GM04503 (cell line): ENCODE measurements at regions not wholly inside any gene's neighbourhood (a gene's known extent, or its start where the extent isn't known, plus 50 kb on each side); places are given as distances from the start of the nearest gene placed in this dataset.
A peak's percentile ranks its signal among the peaks of the same experiment; 100 is the strongest.
"Not testable (repeated sequence)": the region's sequence is repeated elsewhere in the genome, so short reads cannot be mapped to it uniquely, and the experiment has no call there.

Experiments
- DNase-seq: peaks from one replicate; pipeline ENCODE4 v3.0.0-alpha.2; 2012; ENCODE audit warnings: low read depth

DNA sequence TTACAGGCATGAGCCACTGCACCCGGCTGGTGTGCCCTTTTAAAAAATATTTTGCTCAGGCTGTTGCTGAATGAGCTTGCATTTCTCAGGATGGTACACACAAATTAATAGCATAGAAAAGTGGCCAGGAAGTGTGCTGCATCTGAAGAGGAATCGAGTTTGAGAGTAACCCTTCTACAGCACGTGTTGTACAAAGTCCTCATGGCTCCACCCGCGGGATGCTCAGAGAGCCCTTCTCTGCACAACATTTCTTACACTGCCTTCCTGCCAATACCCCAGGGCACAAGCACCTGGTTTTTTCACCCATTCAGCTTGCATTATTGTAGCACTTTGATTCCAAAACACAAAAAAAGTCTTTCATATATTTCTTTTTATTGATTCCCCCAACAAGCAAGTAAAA is 90.1 kb upstream of the NEDD4L start:
- no peak for DNase-seq

DNA sequence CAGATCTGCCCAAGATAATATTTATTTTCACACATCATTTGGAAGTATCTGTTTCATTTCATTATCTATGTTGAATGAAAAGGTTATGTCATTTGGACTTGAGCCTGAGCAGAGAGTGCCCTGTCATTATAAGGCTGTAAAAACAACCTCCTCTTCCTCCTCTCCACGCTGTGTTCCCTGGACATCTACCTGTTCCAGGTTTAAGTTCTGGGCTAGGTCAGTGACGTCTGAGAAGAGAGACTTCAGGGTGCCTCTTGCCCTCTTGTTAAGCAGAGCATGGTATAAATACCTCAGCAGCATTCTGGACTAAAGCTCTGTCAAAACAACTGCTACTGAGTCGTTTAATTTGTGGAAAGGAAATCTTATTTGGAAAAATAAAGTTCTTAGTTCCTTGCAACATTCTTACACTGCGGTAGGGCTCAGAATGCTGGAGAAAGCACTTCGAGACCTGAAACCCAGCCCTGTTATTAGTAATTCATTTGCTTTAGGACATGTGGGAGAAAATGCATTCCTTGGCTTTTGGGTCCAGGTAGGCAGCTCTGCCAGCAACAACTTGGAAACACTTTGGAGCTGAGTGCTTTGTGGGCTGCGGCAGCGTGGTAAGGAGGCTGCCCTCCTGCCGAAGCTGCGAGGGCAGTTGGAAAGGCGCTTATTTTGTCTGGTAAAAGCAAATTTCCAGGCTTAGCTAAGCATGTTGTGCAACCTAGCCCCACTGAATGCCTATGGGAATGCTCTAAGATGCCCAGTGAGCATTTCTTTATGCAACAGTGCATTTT is 91.8 kb upstream of the NEDD4L start:
- no peak for DNase-seq

DNA sequence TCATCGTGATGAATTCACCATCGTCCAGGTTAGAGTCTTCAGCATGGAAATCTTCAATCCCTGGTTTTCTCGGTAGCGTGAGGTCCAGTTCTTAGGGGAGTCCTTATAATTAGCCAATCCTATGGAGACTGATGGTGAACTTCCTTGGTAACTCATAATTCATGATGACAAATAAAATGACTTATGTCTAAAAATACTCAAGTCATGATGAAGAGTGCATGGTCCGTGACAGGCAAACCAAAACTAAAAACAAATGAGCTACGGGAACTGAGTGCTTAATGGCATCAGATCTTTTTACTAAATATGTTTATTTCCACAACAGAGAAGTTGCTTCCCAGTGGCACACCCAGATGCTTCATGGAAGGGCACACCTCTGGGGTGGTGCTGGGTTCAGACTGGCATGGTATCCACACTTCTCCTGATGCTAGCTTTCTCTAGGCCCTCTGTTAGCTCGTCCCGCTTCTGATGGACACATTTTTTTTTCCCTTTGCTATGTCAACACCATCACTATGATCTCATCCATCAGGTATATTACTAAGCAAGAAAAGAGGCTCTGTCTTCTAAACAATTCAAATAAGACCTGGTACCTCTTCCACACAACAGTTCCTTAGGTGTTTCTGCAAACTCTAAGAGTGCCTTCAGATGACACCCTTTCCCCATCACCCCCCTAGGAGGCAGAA is 92.8 kb upstream of the NEDD4L start:
- DNase-seq: no peak

DNA sequence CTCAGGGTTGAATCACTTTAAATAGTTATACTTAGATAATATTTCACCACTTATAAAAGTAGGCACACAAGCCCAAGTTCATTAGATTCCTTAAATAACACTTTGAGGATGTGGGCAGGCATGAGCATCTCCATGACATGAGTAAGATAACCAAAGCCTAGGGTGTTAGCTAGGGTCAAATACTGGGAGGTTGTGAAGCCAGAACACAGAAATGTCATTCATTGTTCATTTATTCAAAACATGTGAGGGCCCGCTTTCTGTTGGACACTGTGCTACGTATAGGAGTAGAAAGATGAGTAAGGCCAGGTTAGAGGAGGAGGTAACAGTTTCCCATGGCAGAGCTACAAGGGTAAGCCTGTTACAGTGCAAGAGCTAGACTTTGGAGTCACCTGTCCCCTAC is 93.5 kb upstream of the NEDD4L start:
- no peak for DNase-seq

DNA sequence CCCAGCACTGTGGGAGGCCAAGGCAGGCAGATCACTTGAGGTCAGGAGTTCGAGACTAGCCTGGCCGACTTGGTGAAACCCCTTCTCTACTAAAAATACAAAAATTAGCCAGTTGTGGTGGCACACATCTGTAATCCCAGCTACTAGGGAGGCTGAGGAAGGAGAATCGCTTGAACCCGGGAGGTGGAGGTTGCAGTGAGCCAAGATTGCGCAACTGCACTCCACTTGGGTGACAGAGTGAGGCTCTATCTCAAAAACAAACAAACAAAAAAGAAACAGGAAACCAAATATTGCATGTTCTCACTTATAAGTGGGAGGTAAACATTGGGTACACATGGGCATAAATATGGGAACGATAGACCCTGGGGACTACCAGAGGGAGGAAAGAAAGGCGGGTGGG is 94.7 kb upstream of the NEDD4L start:
- DNase-seq: not testable (repeated sequence)

DNA sequence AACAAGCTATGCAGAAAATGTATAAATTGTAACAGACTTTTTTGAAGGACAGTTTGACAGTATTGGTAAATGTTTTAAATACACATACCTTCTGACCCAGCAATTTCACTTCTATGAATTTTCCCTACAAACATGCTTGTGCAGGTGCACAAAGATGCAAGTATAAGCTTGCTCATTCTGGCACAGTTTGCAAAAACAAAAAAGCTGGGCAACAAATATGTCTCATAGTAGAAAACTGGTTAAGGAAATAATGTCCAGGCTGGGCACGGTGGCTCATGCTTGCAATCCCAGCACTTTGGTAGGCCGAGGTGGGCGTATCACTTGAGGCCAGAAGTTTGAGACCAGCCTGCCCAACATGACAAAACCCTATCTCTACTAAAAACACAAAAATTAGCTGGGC is 96.9 kb upstream of the NEDD4L start:
- no peak for DNase-seq

DNA sequence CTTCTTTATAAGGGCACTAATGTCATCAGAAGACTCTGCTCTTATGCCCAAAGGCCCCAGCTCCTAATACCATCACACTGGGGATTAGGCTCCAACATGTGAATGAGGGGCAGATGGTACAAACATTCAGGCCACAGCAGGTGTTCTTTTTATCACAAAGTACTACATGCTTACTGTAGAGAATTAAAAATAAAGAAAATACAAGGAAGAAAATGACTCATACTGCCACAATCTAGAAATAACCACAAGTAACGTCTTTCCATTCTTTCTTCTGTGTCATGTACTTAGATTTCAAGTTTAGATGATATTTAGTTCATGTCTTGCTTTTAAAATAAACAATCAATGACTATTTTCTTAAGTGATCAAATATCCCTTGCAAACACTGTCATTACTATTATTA is 100.3 kb upstream of the NEDD4L start:
- no peak for DNase-seq

DNA sequence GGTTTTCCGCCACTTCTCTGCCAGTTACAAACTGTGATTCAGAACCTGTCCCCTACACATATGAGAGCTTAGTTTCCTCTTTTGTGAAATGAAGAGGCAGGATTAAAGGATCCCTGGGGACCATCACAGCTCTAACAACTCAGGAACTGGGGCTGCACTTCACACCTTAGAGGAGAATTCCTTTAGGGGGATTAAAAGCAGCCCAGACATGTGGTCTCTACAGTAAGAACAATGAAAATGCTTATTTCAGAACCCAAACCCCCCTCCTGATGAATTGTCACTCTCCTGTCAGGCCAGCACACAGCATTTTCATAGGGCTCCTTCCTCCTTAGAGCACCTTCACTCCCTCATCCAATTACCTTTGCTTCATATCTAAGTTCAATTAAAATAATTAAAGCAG is 101.5 kb upstream of the NEDD4L start:
- DNase-seq: no peak

DNA sequence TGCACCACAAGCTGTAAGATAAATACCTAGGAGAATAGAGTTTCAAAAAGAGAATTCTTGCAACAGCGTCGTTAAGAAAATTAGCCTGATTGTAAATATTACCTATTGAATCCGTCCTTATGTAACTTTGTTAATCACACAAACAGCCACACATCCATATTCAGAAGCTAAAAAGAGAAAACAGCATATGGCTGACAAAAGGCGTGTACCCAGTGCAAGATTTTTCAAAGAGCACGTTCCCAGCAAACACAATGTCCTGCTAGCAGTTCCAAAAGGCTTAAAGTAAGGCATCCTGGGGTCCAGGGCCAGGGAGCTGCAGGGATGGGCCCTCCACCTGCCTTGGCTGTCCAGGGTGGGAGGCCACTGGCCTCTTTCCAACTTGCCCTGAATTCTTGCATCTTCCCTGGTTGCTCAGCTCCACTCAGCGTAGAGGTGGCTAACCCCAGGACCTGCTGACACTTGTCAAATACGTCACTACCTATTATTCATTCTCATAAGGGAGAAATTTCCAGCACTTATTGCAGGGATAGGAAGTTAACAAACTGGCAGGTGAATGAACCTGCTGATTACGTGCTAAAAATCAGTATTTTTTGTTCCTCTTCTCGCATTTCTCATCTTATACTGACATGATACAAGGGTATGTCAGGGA is 102.1 kb upstream of the NEDD4L start:
- DNase-seq: no peak

DNA sequence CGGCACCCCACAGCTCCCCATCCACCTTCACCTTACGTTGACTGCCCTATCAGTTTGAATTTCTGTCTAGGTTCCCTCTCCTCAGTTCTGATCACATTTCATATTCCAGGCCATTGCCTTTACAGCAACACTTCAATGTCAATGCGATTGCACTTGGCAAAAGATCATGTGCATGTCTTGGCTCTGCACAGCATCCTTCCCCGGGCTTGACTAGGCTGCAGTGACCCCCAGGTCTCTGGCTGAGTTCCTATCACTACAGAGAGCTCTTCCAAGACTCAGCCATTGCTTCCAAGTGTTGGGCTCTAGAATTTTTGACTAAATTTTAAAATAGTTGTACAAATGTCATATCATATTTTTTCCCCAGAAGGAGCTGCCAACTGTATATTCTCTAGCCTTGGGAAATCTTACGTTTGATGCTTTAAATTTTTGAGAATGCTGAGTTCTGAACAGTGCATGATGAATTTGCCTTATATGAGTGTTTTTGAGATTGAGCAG is 103.8 kb upstream of the NEDD4L start:
- DNase-seq: no peak

DNA sequence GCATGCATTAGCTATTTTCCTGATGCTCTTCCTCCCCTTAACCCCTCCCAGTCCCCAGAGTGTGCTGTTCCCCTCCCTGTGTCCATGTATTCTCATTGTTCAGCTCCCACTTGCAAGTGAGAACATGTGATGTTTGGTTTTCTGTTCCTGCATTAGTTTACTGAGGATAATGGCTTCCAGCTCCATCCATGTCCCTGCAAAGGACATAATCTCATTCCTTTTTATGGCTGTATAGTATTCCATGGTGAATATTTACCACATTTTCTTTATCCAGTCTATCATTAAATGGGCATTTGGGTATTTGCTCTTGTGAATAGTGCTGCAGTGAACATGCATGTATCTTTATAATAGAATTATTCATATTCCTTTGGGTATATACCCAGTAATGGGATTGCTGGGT is 109.7 kb upstream of the NEDD4L start:
- not testable (repeated sequence) for DNase-seq

DNA sequence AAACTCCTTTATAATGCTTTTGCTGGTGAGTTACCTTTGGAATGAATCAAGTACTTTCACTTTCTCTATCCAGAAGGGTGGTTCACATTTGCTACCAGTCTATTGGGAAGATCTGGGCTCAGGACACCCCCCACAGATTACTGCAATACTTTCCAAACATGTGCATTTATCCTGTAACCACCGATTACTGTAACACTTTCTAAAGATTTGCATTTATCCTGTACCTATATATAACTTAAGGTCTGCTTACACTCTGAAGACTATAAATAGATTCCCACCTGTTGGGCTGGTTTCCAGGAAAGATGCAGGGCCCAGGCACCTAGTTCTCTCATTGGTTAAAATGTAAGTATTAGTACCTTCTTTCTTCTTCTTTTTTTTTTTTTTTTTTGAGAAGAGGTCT is 113.0 kb upstream of the NEDD4L start:
- no peak for DNase-seq

DNA sequence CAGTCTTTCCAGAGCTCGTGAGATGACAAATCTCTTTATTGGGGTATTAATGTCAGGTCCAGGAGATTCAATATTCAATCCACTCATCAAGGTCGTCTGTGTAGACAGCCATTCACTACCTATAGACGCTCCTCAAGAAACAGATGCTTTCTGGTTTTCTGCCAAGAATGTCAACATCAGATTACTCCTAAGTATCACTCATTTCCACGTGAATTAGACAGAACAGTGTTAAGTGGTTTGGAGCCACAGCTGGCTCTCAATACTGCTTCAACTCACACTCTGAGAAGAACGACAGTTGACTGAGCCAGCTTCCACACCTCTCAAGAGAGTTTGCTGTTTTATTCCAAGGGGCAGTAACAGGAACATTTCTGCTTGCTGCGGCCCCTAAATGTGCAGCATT is 113.5 kb upstream of the NEDD4L start:
- no peak for DNase-seq

DNA sequence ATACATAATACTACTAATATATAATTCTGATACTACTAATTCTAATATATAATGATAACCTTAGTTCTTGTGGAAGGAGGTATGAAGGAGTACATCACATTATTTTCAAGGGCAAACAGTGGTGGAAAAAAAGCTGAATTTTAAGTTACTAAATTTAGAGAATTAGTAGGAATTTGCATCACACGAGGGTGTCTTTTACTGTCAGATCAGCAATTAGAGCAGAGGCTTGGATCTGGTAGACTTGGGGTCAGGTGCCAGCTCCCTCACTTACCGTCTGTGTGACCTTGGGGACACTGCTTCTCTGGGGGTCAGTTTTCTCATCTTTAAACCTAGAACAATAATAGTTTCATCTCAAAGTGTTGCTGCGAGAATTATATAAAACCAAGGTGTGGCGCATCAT is 114.1 kb upstream of the NEDD4L start:
- no peak for DNase-seq

DNA sequence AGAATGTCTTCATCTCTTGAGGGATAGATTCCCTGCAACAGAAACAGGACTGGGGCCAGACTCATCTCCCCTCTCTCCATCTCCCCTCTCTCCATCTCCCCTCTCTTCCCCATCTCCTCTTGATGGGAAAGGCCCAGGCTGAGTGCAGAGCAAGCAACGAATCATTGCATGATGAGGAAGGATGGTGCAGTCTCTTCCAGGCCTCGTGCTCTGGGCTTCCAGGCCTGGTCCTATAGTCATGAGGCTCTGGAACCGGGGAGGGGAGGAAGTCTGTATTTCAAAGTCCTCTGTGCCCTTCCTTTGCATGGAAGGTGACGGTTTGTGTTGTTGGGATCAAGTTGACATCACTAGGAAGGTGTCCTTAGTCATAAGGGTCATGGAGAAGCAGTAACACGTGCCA is 115.6 kb upstream of the NEDD4L start:
- no peak for DNase-seq

DNA sequence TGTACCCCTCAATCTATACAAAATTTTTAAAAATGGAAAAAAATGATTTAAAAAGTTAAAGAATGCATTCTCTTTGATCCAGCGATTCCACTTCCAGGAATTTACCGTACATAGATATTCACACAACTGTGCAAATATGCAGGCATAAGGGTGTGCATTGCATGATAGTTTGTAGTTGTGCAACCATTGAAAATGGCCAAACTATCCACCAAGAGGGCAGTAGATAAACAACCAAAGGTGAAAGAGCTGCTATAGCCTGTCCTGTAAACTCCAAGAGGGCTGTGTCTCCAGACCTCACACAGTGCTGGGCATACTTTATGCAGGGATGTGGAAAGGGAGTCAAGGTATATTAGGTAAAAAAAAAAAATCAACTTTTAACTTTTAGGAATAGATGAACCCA is 116.5 kb upstream of the NEDD4L start:
- no peak for DNase-seq

DNA sequence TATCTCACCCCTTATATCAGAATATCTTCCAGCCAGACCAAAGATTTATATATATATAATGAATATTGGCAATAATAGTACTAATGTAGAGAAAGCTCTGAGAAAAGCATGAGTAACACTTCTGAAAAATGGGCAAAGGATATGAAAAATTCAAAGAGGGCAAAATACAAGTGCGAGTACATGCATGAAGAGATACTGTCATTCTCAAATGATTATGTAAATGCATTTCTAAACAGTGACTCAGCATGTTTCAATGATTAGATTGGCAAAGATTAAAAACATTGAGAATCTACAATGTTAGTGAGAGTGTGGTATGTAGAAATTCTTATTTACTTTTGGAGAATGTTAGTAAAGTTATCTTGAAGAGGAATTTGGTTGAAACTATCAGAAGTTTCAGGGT is 118.3 kb upstream of the NEDD4L start:
- peak; percentile 25 for DNase-seq

DNA sequence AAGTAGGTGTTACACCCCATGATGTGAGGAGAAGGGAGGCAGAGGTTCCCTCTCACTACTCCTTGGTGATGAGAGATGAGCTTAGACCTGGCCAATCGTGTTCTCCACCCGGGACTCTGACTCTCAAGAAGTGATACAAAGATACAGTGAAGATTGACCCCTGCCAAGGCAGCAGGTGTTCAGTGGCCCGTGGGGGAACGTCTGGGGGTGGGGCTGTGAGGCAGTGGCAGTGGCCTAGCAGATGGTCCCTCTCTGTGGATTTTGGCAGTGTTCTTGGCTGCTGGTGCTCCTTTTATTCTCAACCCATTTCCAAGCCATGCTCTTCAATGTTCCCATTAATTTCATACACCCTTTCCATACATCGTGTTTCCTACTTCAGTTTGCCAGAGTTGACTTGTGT is 120.4 kb upstream of the NEDD4L start:
- DNase-seq: no peak

DNA sequence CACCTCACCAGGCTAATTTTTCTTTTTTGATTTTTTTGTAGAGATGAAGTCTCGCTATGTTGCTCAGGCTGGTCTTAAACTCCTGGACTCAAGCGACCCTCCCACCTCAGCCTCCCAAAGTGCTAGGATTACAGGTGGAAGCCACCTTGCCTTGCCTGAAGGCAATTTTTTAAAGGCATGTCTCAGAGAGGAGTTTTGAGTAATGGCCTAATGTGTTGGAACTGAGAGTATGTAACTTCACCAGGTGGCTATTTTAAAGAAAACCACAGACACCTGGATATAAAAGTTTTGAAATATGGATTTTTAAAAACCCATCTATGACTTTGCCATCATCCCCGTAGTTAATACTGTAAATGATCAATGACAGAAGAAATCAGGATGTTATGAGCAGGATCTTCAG is 119.8 kb upstream of the ATP8B1 start:
- DNase-seq: no peak

DNA sequence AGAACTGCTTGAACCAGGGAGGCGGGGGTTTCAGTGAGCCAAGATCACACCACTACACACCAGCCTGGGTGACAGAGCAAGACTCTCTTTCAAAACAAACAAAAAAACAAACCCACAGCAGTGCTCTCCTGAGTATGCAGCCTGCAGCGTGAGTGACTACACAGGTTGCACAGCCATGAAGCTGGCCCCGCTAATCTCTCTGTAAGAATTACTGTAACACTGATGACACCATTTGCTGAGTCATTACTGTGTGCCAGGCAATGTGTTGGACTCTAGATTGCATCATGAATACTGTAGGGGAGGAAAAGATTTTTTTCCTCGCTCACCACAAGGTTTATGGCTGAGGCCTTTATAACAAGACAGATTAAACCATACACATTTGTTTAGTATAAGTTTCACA is 118.6 kb upstream of the ATP8B1 start:
- DNase-seq: no peak

DNA sequence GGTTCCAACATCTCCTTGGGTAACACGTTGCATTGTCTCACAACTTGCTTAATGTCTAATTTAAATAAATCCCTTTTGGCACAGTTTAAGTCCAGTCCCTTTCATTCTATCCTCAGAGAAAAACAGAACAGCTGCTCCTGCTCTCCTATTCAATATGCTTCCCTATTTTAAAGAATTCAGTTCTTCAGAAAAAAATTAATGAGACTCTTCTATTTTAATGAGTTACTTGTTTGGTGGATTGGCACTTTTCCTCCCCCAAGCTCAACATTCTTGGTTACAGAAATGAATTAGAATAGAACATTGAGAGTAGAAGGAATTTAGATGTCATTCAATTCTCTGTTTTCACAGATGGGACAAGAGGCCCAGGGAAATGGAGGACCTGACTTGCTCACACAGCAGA is 116.9 kb upstream of the ATP8B1 start:
- DNase-seq: no peak

DNA sequence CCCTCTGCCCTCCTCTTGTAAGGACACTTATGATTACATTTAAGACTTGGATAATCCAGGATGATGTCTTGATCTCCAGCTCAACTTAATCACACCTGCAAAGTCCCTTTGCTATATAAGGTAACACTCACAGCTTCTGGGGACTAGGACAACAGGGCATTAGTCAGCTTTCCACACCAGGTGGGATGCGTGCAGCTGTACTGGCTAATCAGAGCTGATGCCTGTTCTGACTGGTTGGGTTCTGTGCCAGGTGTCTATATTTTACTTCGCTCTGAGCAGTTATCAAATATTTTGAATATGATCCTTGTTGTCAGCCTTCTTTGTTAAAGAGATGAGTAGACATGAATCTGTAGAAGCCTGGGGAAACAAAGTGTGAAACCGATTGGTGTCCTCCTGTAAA is 115.5 kb upstream of the ATP8B1 start:
- no peak for DNase-seq

DNA sequence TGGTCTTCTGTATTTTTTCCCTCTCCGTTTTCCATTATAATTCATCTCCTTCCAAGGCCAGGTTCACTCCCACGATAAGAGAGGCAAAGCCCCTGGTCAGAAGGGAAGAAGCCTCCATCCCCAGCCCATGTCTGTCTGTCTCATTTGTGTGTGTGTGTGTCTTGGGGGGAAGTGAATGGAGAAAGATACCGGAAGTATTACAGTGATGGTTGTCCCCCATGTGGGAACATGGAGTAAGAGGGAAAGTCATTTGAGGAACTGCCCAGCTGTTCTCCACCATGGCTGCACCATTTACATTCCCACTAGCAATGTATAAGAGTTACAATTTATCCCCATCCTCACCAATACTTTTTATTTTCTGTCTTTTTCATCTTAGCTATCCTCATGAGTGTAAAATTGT is 113.6 kb upstream of the ATP8B1 start:
- DNase-seq: no peak
